ENCODE measurements at regions not wholly inside any gene's neighbourhood (a gene's known extent, or its start where the extent isn't known, plus 50 kb on each side); places are given as distances from the start of the nearest gene placed in this dataset.
"Not testable (repeated sequence)": the region's sequence is repeated elsewhere in the genome, so short reads cannot be mapped to it uniquely, and the experiment has no call there.

DNA sequence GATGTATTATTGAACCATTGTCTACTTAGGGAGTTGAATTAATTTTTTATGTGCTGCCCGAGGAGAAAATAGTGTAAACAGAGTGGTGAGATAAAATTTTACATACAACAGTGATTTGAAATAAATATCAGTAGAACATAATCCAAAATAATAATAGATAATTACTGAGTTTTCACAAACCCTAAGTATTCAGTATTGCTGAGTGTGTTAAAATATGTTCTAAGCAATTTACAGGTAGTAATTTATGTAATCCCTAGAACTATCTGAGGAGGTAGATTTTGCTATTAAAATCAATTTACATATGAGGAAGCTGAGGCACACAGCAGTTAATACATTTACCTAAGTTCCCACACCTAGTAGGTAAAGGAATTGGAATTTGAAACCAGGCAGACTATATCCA, 134.7 kb upstream of the FAT1 start:
- no peaks in the 10 kb centered on the region for H3K36me3 ChIP-seq (ENCODE audit: control insufficient read depth in 1 of 2, insufficient read depth in 2 of 2, low read length in 2 of 2)
- no peaks in the 10 kb centered on the region for H3K9me3 ChIP-seq (ENCODE audit: control insufficient read depth in 1 of 2, low read length in 2 of 2)
- H3K27ac ChIP-seq (ENCODE audit: low read depth, low read length), result no peak overlapping the region
- H3K4me1 ChIP-seq (ENCODE audit: control insufficient read depth in 1 of 2, insufficient read depth in 2 of 2, low read length in 2 of 2), result peaks cover 3 to 4% of the 10 kb centered on the region in 2 donors
- H3K4me3 ChIP-seq (ENCODE audit: low read depth in 1 of 2, low read length in 2 of 2), result no peak overlapping the region
- no peak overlapping the region for H3K9ac ChIP-seq (ENCODE audit: low read depth in 1 of 2, low read length in 2 of 2)
- no peaks in the 10 kb centered on the region for H3K27me3 ChIP-seq (ENCODE audit: control insufficient read depth in 1 of 2, insufficient read depth in 2 of 2, low read length in 2 of 2)

DNA sequence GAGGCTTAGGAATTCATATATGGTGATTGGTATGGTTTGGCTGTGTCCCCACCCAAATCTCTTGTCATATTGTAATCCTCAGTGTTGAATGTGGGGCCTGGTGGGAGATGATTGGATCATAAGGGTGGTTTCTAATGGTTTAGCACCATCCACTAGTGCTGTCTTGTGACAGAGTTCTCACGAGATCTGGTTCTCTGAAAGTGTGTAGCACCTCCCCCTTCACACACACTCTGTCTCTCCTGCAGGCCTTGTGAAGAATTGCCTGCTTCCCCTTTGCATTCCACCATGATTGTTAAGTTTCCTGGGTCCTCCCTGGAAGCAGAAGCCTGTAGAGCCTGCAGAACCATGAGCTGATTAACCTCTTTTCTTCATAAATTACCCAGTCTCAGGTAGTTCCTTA, 135.8 kb upstream of the FAT1 start:
- H3K4me3 ChIP-seq (ENCODE audit: low read depth in 1 of 2, low read length in 2 of 2), result no peak overlapping the region
- no peak overlapping the region for H3K27ac ChIP-seq (ENCODE audit: low read depth, low read length)
- H3K27me3 ChIP-seq (ENCODE audit: control insufficient read depth in 1 of 2, insufficient read depth in 2 of 2, low read length in 2 of 2), result no peaks in the 10 kb centered on the region
- H3K9ac ChIP-seq (ENCODE audit: low read depth in 1 of 2, low read length in 2 of 2), result no peak overlapping the region
- H3K36me3 ChIP-seq (ENCODE audit: control insufficient read depth in 1 of 2, insufficient read depth in 2 of 2, low read length in 2 of 2), result no peaks in the 10 kb centered on the region
- H3K9me3 ChIP-seq (ENCODE audit: control insufficient read depth in 1 of 2, low read length in 2 of 2), result no peaks in the 10 kb centered on the region
- H3K4me1 ChIP-seq (ENCODE audit: control insufficient read depth in 1 of 2, insufficient read depth in 2 of 2, low read length in 2 of 2), result no peaks in the 10 kb centered on the region

DNA sequence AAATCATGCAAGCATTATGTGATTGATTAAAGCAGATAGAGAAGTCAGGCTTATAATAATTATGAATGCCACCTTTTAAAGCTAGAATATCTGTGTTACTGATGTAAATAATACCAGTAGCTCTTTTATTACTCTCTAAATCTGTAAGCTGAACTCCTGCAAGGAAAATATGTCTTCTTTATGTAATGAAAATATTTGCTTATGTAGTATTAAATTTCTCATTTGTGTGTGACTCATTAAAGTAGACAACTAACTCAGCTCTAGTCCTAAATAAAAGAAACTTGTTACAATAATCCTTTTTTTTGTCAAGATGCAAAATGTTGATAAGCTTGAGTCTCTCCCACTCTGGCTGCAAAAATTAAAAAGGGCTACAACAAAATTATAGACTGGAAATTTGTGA, 137.7 kb upstream of the FAT1 start:
- Histone ChIP-seq H3K9me3 (ENCODE audit: control insufficient read depth in 1 of 2, low read length in 2 of 2) (no peaks in the 10 kb centered on the region), H3K4me3 (ENCODE audit: low read depth in 1 of 2, low read length in 2 of 2) (no peak overlapping the region), H3K27ac (ENCODE audit: low read depth, low read length) (no peak overlapping the region), H3K9ac (ENCODE audit: low read depth in 1 of 2, low read length in 2 of 2) (no peak overlapping the region), H3K27me3 (ENCODE audit: control insufficient read depth in 1 of 2, insufficient read depth in 2 of 2, low read length in 2 of 2) (no peaks in the 10 kb centered on the region), H3K4me1 (ENCODE audit: control insufficient read depth in 1 of 2, insufficient read depth in 2 of 2, low read length in 2 of 2) (no peaks in the 10 kb centered on the region), H3K36me3 (ENCODE audit: control insufficient read depth in 1 of 2, insufficient read depth in 2 of 2, low read length in 2 of 2) (no peaks in the 10 kb centered on the region)

DNA sequence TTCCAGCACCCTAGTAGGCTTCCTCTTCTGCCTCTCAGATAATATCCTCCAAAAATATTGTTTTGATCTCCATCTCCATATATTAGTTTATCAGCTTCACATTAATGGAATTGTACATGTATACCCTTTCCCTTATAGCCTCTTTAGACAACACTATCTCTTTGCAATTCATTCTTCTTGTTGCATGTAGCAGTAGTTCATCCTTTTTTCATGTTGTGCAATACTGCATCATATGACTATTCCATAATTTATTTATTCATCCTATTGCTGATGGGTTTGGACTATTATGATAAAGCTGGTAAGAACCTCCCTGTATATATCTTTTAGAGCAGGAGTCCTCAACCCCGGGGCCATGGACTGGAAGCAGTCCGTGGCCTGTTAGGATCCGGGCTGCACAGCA, 148.2 kb upstream of the FAT1 start:
- H3K36me3 ChIP-seq (ENCODE audit: control insufficient read depth in 1 of 2, insufficient read depth in 2 of 2, low read length in 2 of 2), result no peaks in the 10 kb centered on the region
- H3K4me1 ChIP-seq (ENCODE audit: control insufficient read depth in 1 of 2, insufficient read depth in 2 of 2, low read length in 2 of 2), result no peaks in the 10 kb centered on the region
- no peak overlapping the region for H3K9ac ChIP-seq (ENCODE audit: low read depth in 1 of 2, low read length in 2 of 2)
- H3K4me3 ChIP-seq (ENCODE audit: low read depth in 1 of 2, low read length in 2 of 2), result no peak overlapping the region
- no peaks in the 10 kb centered on the region for H3K27me3 ChIP-seq (ENCODE audit: control insufficient read depth in 1 of 2, insufficient read depth in 2 of 2, low read length in 2 of 2)
- no peaks in the 10 kb centered on the region for H3K9me3 ChIP-seq (ENCODE audit: control insufficient read depth in 1 of 2, low read length in 2 of 2)
- no peak overlapping the region for H3K27ac ChIP-seq (ENCODE audit: low read depth, low read length)

DNA sequence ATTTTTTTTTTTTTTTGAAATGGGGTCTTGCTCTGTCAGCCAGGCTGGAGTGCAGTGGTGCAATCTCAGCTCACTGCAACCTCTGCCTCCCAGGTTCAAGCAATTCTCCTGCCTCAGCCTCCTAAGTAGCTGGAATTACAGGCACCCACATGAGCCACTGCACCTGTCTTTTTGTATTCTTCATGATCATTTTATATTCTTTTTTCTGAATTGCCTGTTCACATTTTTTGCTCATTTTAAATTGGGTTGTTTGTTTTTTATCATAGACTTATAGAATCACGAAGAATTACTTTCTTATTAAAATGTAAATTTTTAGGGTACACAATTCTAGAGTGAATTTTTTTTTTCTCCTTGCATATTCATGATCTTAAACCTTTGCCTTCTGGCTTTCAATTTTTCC, 149.4 kb upstream of the FAT1 start:
- not testable (repeated sequence) for H3K36me3 ChIP-seq (ENCODE audit: control insufficient read depth in 1 of 2, insufficient read depth in 2 of 2, low read length in 2 of 2); H3K9ac ChIP-seq (ENCODE audit: low read depth in 1 of 2, low read length in 2 of 2); H3K27ac ChIP-seq (ENCODE audit: low read depth, low read length); H3K4me1 ChIP-seq (ENCODE audit: control insufficient read depth in 1 of 2, insufficient read depth in 2 of 2, low read length in 2 of 2); H3K9me3 ChIP-seq (ENCODE audit: control insufficient read depth in 1 of 2, low read length in 2 of 2); H3K4me3 ChIP-seq (ENCODE audit: low read depth in 1 of 2, low read length in 2 of 2); H3K27me3 ChIP-seq (ENCODE audit: control insufficient read depth in 1 of 2, insufficient read depth in 2 of 2, low read length in 2 of 2)

DNA sequence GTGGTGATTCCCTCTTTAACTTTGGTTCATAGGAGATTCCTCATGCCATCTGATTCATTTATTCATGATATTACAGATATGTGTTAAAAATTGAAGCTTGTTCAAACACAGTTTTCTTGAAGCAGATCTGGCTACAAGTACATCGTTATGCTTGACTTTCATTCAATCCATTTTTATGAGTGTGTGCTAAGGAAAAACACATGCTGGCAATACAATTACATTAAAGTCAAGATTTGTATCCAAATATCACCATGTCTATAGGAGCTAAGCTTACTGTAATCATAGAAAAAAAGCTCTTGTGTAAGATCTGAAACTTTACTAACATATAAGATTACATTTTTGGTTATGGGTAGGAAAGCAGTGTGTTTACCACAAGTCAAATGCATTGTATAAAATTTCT, 151.8 kb upstream of the FAT1 start:
- no peaks in the 10 kb centered on the region for H3K4me1 ChIP-seq (ENCODE audit: control insufficient read depth in 1 of 2, insufficient read depth in 2 of 2, low read length in 2 of 2)
- H3K9ac ChIP-seq (ENCODE audit: low read depth in 1 of 2, low read length in 2 of 2), result no peak overlapping the region
- no peaks in the 10 kb centered on the region for H3K9me3 ChIP-seq (ENCODE audit: control insufficient read depth in 1 of 2, low read length in 2 of 2)

DNA sequence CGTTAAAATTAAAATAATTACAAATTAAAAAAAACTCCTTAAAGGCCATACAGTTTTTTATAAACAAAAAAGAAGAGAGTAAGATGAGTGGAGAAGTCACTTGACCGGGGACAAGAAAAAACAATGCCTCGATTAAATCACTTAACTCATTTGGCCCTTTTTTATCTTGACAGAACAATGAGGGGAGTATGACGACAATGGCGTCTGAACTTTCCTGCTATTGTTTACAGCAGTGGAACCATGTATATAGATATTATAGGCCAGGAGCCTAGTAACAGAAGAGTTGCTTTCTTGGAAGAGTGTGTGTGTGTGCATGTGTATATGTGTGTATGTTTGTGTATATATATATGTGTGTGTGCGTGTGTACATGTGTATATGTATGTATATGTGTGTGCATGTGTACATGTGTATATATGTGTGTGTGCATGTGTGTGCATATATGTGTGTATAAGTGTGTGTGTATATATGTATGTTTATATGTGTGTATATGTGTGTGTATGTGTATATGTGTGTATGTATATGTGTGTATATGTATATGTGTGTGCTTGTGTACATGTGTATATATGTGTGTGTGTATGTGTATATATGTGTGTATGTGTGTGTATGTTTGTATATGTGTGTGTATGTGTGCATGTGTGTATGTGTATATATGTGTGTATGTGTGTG, 153.4 kb upstream of the FAT1 start:
- Histone ChIP-seq H3K4me1 (ENCODE audit: control insufficient read depth in 1 of 2, insufficient read depth in 2 of 2, low read length in 2 of 2) (no peaks in the 10 kb centered on the region), H3K36me3 (ENCODE audit: control insufficient read depth in 1 of 2, insufficient read depth in 2 of 2, low read length in 2 of 2) (no peaks in the 10 kb centered on the region), H3K9ac (ENCODE audit: low read depth in 1 of 2, low read length in 2 of 2) (no peak overlapping the region), H3K4me3 (ENCODE audit: low read depth in 1 of 2, low read length in 2 of 2) (no peak overlapping the region), H3K27me3 (ENCODE audit: control insufficient read depth in 1 of 2, insufficient read depth in 2 of 2, low read length in 2 of 2) (no peaks in the 10 kb centered on the region), H3K27ac (ENCODE audit: low read depth, low read length) (no peak overlapping the region), H3K9me3 (ENCODE audit: control insufficient read depth in 1 of 2, low read length in 2 of 2) (no peaks in the 10 kb centered on the region)

More for the DNA sequence above, 151.8 kb upstream of the FAT1 start:
- Histone ChIP-seq H3K4me3 (ENCODE audit: low read depth in 1 of 2, low read length in 2 of 2) (no peak overlapping the region), H3K36me3 (ENCODE audit: control insufficient read depth in 1 of 2, insufficient read depth in 2 of 2, low read length in 2 of 2) (no peaks in the 10 kb centered on the region), H3K27me3 (ENCODE audit: control insufficient read depth in 1 of 2, insufficient read depth in 2 of 2, low read length in 2 of 2) (no peaks in the 10 kb centered on the region), H3K27ac (ENCODE audit: low read depth, low read length) (no peak overlapping the region)

DNA sequence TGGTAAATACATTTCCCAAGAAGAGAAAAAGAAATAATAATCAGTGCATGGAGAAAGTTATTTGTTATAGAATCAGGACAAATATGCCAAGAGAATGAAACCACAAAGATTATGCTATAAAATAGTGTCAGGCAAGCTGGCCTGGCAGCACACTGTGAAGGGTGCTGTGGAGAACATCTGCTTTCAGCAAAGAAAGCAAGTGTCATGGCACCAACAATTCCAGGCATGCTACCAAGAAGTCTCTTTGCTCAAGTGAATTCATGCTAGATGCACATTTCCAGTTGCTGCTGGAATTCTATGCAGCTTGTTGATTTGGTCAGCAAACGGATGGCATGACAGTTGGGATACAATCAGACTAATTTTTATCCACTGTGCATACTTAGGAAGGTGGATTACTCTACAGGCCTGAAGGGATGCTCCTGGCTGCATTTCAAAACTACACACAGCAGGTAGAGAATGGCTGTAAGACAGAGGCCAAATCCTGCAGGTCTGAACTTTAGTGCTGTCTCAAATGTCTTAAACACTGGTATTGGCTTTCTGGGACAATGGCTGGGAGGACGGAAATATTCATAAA, 154.6 kb upstream of the FAT1 start:
- Histone ChIP-seq H3K4me1 (ENCODE audit: control insufficient read depth in 1 of 2, insufficient read depth in 2 of 2, low read length in 2 of 2) (no peaks in the 10 kb centered on the region), H3K27ac (ENCODE audit: low read depth, low read length) (no peak overlapping the region), H3K9me3 (ENCODE audit: control insufficient read depth in 1 of 2, low read length in 2 of 2) (no peaks in the 10 kb centered on the region), H3K9ac (ENCODE audit: low read depth in 1 of 2, low read length in 2 of 2) (no peak overlapping the region), H3K4me3 (ENCODE audit: low read depth in 1 of 2, low read length in 2 of 2) (no peak overlapping the region), H3K27me3 (ENCODE audit: control insufficient read depth in 1 of 2, insufficient read depth in 2 of 2, low read length in 2 of 2) (no peaks in the 10 kb centered on the region), H3K36me3 (ENCODE audit: control insufficient read depth in 1 of 2, insufficient read depth in 2 of 2, low read length in 2 of 2) (no peaks in the 10 kb centered on the region)

DNA sequence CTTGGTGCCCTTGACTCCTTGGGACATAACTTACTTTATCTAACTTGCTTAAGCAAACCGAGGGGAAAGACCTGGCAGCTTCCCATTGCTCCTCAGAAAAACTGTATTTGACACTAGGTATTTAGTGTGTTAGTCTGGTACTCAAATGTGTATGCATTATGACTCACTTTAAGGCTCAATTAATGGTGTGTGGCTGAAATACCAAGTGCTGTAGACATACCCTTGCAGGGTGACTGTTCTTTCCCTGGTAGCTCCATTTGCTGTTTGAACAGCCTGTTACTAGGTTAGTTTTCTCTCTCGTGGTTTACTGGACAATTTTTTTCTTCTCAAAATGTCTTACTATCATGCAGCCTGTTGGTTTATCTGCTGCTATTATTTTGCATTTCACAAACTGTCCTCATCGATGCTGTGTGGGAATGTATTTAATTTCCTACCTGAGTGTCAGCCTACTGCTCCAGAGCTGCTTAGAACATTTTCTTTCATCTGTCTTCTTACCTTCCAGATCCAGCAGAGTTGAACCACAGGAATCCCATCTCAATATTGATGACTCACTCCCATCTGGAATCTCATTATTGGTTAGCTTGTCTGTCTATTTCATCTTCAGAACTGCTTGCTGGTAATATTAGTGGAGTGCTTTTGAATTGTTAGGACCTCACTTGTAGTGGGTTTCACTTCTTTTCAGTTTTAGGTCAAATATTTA, 158.0 kb upstream of the FAT1 start:
- no peaks in the 10 kb centered on the region for H3K27me3 ChIP-seq (ENCODE audit: control insufficient read depth in 1 of 2, insufficient read depth in 2 of 2, low read length in 2 of 2)
- no peak overlapping the region for H3K4me3 ChIP-seq (ENCODE audit: low read depth in 1 of 2, low read length in 2 of 2)
- H3K36me3 ChIP-seq (ENCODE audit: control insufficient read depth in 1 of 2, insufficient read depth in 2 of 2, low read length in 2 of 2), result no peaks in the 10 kb centered on the region
- H3K4me1 ChIP-seq (ENCODE audit: control insufficient read depth in 1 of 2, insufficient read depth in 2 of 2, low read length in 2 of 2), result no peaks in the 10 kb centered on the region
- no peak overlapping the region for H3K27ac ChIP-seq (ENCODE audit: low read depth, low read length)
- no peaks in the 10 kb centered on the region for H3K9me3 ChIP-seq (ENCODE audit: control insufficient read depth in 1 of 2, low read length in 2 of 2)
- no peak overlapping the region for H3K9ac ChIP-seq (ENCODE audit: low read depth in 1 of 2, low read length in 2 of 2)

DNA sequence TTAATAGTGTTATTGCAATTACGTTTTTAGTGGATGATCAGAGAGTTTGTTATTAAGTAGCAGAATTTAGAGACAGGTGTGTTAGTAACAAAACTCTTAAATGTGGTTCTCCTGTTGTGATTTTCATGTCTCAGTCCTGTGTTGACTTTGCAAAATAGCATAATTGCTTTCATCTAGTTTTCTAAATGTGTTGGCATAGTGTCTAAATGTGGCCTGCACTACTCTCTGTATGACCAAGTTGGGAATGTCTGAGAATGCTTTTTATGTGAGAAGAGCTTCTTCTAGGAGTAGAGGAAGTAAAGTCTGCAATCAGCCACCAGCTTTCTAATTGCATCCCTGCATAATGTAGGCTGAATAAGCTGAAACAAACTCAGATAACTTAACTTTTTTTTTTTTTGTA, 158.6 kb upstream of the FAT1 start:
- Histone ChIP-seq H3K36me3 (ENCODE audit: control insufficient read depth in 1 of 2, insufficient read depth in 2 of 2, low read length in 2 of 2) (no peaks in the 10 kb centered on the region), H3K9me3 (ENCODE audit: control insufficient read depth in 1 of 2, low read length in 2 of 2) (no peaks in the 10 kb centered on the region), H3K27ac (ENCODE audit: low read depth, low read length) (no peak overlapping the region)

More for the DNA sequence above, 158.6 kb upstream of the FAT1 start:
- Histone ChIP-seq H3K4me3 (ENCODE audit: low read depth in 1 of 2, low read length in 2 of 2) (no peak overlapping the region), H3K9ac (ENCODE audit: low read depth in 1 of 2, low read length in 2 of 2) (no peak overlapping the region), H3K27me3 (ENCODE audit: control insufficient read depth in 1 of 2, insufficient read depth in 2 of 2, low read length in 2 of 2) (no peaks in the 10 kb centered on the region), H3K4me1 (ENCODE audit: control insufficient read depth in 1 of 2, insufficient read depth in 2 of 2, low read length in 2 of 2) (no peaks in the 10 kb centered on the region)

Data from duodenal mucosa (tissue), 2 donors.